ENCODE measurements at regions not wholly inside any gene's neighbourhood (a gene's known extent, or its start where the extent isn't known, plus 50 kb on each side); places are given as distances from the start of the nearest gene placed in this dataset.

- TF ChIP-seq SP1 (IDR thresholded peaks at IDR 0.05) (no peak), SP1 (CRISPR knock-in tag; IDR thresholded peaks at IDR 0.05) (peak; percentile 95), ZNF547 (CRISPR knock-in tag; IDR thresholded peaks at IDR 0.05) (peak; percentile 95; the same call in 1 of the 2 replicates), NFE2L2 (IDR thresholded peaks at IDR 0.05; ENCODE audit: low read length) (no peak), ZNF703 (CRISPR knock-in tag; IDR thresholded peaks at IDR 0.05; ENCODE audit: borderline replicate concordance) (no peak), SIX4 (CRISPR knock-in tag; IDR thresholded peaks at IDR 0.05) (peak; percentile 81; the same call in 1 of the 2 replicates), ZFP91 (CRISPR knock-in tag; IDR thresholded peaks at IDR 0.05; ENCODE audit: borderline replicate concordance) (peak; percentile 95), ZNF335 (CRISPR knock-in tag; IDR thresholded peaks at IDR 0.05) (peak; percentile 82; the same call in 1 of the 2 replicates), DNMT3B (CRISPR knock-in tag; conservative IDR thresholded peaks at IDR 0.05) (peak; percentile 91; the same call in 1 of the 2 replicates), DNMT1 (CRISPR knock-in tag; IDR thresholded peaks at IDR 0.05) (peak; percentile 97), GLI4 (CRISPR knock-in tag; IDR thresholded peaks at IDR 0.05; ENCODE audit: borderline replicate concordance) (peak; percentile 68; the same call in 1 of the 2 replicates), SMYD3 (CRISPR knock-in tag; IDR thresholded peaks at IDR 0.05) (peak; percentile 70; the same call in 1 of the 2 replicates), SMC3 (IDR thresholded peaks at IDR 0.05; ENCODE audit: low read length) (no peak; the same call in 1 of the 2 replicates), ZNF768 (CRISPR knock-in tag; IDR thresholded peaks at IDR 0.05) (peak; percentile 71), KDM3A (CRISPR knock-in tag; IDR thresholded peaks at IDR 0.05; ENCODE audit: low read depth) (peak; percentile 98), BRCA1 (CRISPR knock-in tag; IDR thresholded peaks at IDR 0.05) (peak; percentile 85), PCBP2 (optimal IDR thresholded peaks at IDR 0.05; ENCODE audit: low read depth, low read length, poor library complexity, severe bottlenecking) (peak; percentile 62), ZNF747 (CRISPR knock-in tag; IDR thresholded peaks at IDR 0.05; ENCODE audit: borderline replicate concordance) (no peak), NFYC (CRISPR knock-in tag; IDR thresholded peaks at IDR 0.05) (peak; percentile 60), ZMAT3 (CRISPR knock-in tag; conservative IDR thresholded peaks at IDR 0.05) (peak; percentile 63; the same call in 1 of the 2 replicates), KDM5A (IDR thresholded peaks at IDR 0.05; ENCODE audit: borderline replicate concordance, low read length) (peak; percentile 98), ZNF333 (CRISPR knock-in tag; IDR thresholded peaks at IDR 0.05; ENCODE audit: borderline replicate concordance) (no peak; the same call in 1 of the 2 replicates), IKZF5 (CRISPR knock-in tag; IDR thresholded peaks at IDR 0.05) (peak; percentile 100), ZNF615 (CRISPR knock-in tag; IDR thresholded peaks at IDR 0.05; ENCODE audit: borderline replicate concordance) (0 out of 2 replicates have a peak, but pooled peaks have one; percentile 71), SRSF4 (IDR thresholded peaks at IDR 0.05; ENCODE audit: low read depth, low read length, poor library complexity, severe bottlenecking) (no peak), ZNF567 (CRISPR knock-in tag; IDR thresholded peaks at IDR 0.05; ENCODE audit: borderline replicate concordance) (peak; percentile 99), ZNF572 (CRISPR knock-in tag; IDR thresholded peaks at IDR 0.05) (peak; percentile 94; the same call in 1 of the 2 replicates)
- TF ChIP-seq, protein P1, sequence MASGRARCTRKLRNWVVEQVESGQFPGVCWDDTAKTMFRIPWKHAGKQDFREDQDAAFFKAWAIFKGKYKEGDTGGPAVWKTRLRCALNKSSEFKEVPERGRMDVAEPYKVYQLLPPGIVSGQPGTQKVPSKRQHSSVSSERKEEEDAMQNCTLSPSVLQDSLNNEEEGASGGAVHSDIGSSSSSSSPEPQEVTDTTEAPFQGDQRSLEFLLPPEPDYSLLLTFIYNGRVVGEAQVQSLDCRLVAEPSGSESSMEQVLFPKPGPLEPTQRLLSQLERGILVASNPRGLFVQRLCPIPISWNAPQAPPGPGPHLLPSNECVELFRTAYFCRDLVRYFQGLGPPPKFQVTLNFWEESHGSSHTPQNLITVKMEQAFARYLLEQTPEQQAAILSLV (CRISPR knock-in tag; IDR thresholded peaks at IDR 0.05; ENCODE audit: borderline replicate concordance) = peak; percentile 68
Observed at GRCh38 chr20:41693136-41693979, 75.2 kb upstream of the CHD6 start (continued).
